Activated CD4-positive, alpha-beta T cell treated with anti-CD3 and anti-CD28 coated beads for 36 hours (primary cell): ENCODE measurements at regions not wholly inside any gene's neighbourhood (a gene's known extent, or its start where the extent isn't known, plus 50 kb on each side); places are given as distances from the start of the nearest gene placed in this dataset.

ENCODE experiments used
- ATAC-seq: fragments of 200-7000 bp; cut with Tn5 transposase; one replicate; pipeline ENCODE4 v1.10.0; 2021; ENCODE audit warnings: mild to moderate bottlenecking, moderate library complexity
- CTCF ChIA-PET: fragments of 350-600 bp; sonication (Branson Sonifier 250); formaldehyde crosslinking; loops from one replicate; lab custom pipeline; 2021; ENCODE audit warnings: antibody characterized with exemption; lab: Charles Lee
- POLR2A ChIA-PET: fragments of 350-600 bp; sonication (Branson Sonifier 250); formaldehyde crosslinking; loops from one replicate; lab custom pipeline; 2021; ENCODE audit warnings: antibody characterized with exemption, inconsistent platforms; lab: Charles Lee
- DNase-seq: peaks from one replicate; pipeline ENCODE4 v3.0.0-alpha.2; 2020
- H3K27ac Mint-ChIP-seq: one replicate; pipeline ENCODE4 v1.8.0; 2021; ENCODE audit warnings: mixed read lengths
- H3K27me3 Mint-ChIP-seq: one replicate; pipeline ENCODE4 v1.8.0; 2021; ENCODE audit warnings: mixed read lengths
- H3K36me3 Mint-ChIP-seq: one replicate; pipeline ENCODE4 v1.8.0; 2021; ENCODE audit warnings: low read depth, mixed read lengths
- H3K4me1 Mint-ChIP-seq: one replicate; pipeline ENCODE4 v1.8.0; 2021; ENCODE audit warnings: mixed read lengths
- H3K4me3 Mint-ChIP-seq: one replicate; pipeline ENCODE4 v1.8.0; 2021; ENCODE audit warnings: mild to moderate bottlenecking, moderate library complexity, mixed read lengths
- H3K9me3 Mint-ChIP-seq: one replicate; pipeline ENCODE4 v1.8.0; 2021; ENCODE audit warnings: low read depth, mixed read lengths
- intact Hi-C, 2 experiments: fragments of 100-400 bp; cut with DNase I in 1 of 2; cut with micrococcal nuclease in 1 of 2; formaldehyde crosslinking; loops; one replicate each; pipeline versions ENCODE4 v1.14.2 to v1.15.1; 2022 to 2024; cut with DNase I, micrococcal nuclease

- Mint-ChIP-seq H3K4me1 (no peaks in the 10 kb centered on the region), H3K36me3 (no peaks in the 10 kb centered on the region), H3K4me3 (no peak overlapping the region), H3K27ac (no peak overlapping the region), H3K9me3 (peaks cover 3% of the 10 kb centered on the region), H3K27me3 (no peaks in the 10 kb centered on the region)
- DNase-seq (no peak), ATAC-seq (no peak)
- intact Hi-C loops: no loop called here
- ChIA-PET POLR2A (no interaction called here), CTCF (no interaction called here)
Measured at GRCh38 chr3:84744130-84744529, 214.7 kb upstream of the CADM2 start.

GRCh38 chr3:84755860-84756259, 202.9 kb upstream of the CADM2 start:
- H3K9me3 Mint-ChIP-seq: peaks cover 13% of the 10 kb centered on the region
- H3K4me3 Mint-ChIP-seq: no peak overlapping the region
- intact Hi-C loops: no loop called here
- no peaks in the 10 kb centered on the region for H3K27me3 Mint-ChIP-seq
- H3K27ac Mint-ChIP-seq: no peak overlapping the region
- DNase-seq: no peak
- ATAC-seq: no peak
- H3K36me3 Mint-ChIP-seq: no peaks in the 10 kb centered on the region
- ChIA-PET POLR2A (no interaction called here), CTCF (no interaction called here)
- H3K4me1 Mint-ChIP-seq: no peaks in the 10 kb centered on the region

GRCh38 chr3:84759361-84759760, 199.4 kb upstream of the CADM2 start:
- no peaks in the 10 kb centered on the region for H3K36me3 Mint-ChIP-seq
- intact Hi-C loops: no loop called here
- no peaks in the 10 kb centered on the region for H3K4me1 Mint-ChIP-seq
- no peak overlapping the region for H3K27ac Mint-ChIP-seq
- peaks cover 28% of the 10 kb centered on the region for H3K9me3 Mint-ChIP-seq
- ChIA-PET POLR2A (no interaction called here), CTCF (no interaction called here)
- ATAC-seq (no peak), DNase-seq (no peak)
- H3K4me3 Mint-ChIP-seq: no peak overlapping the region
- no peaks in the 10 kb centered on the region for H3K27me3 Mint-ChIP-seq

- ATAC-seq: no peak
- Mint-ChIP-seq H3K4me1 (no peaks in the 10 kb centered on the region), H3K27me3 (no peaks in the 10 kb centered on the region), H3K4me3 (no peak overlapping the region), H3K27ac (no peak overlapping the region), H3K9me3 (peaks cover 19% of the 10 kb centered on the region), H3K36me3 (no peaks in the 10 kb centered on the region)
- ChIA-PET POLR2A (no interaction called here), CTCF (no interaction called here)
- no peak for DNase-seq
- intact Hi-C loops: no loop called here
Measured at GRCh38 chr3:84772841-84773240, 185.9 kb upstream of the CADM2 start.

- Mint-ChIP-seq H3K4me3 (no peak overlapping the region), H3K27ac (no peak overlapping the region), H3K4me1 (no peaks in the 10 kb centered on the region), H3K36me3 (no peaks in the 10 kb centered on the region), H3K9me3 (peaks cover 6% of the 10 kb centered on the region), H3K27me3 (no peaks in the 10 kb centered on the region)
- DNase-seq (no peak), ATAC-seq (no peak)
- intact Hi-C loops: no loop called here
- ChIA-PET CTCF (no interaction called here), POLR2A (no interaction called here)
Measured at GRCh38 chr3:84783281-84783680, 175.5 kb upstream of the CADM2 start.

GRCh38 chr3:84789961-84790360, 168.8 kb upstream of the CADM2 start:
- Mint-ChIP-seq H3K9me3 (peaks cover 8% of the 10 kb centered on the region), H3K27ac (no peak overlapping the region), H3K27me3 (no peaks in the 10 kb centered on the region), H3K4me1 (no peaks in the 10 kb centered on the region), H3K36me3 (no peaks in the 10 kb centered on the region), H3K4me3 (no peak overlapping the region)
- CTCF ChIA-PET: no interaction called here
- no peak for ATAC-seq
- POLR2A ChIA-PET: no interaction called here
- no peak for DNase-seq
- intact Hi-C loops: no loop called here

- no peak overlapping the region for H3K4me3 Mint-ChIP-seq
- ChIA-PET POLR2A (no interaction called here), CTCF (interaction anchor here (1.4 kb wide), 1 partner anchor 24 kb away, joined by 4 read pairs; no protein-coding TSS in a partner anchor)
- no peaks in the 10 kb centered on the region for H3K4me1 Mint-ChIP-seq
- DNase-seq (no peak), ATAC-seq (no peak)
- H3K36me3 Mint-ChIP-seq: no peaks in the 10 kb centered on the region
- intact Hi-C loops: no loop called here
- H3K9me3 Mint-ChIP-seq: peaks cover 7% of the 10 kb centered on the region
- no peak overlapping the region for H3K27ac Mint-ChIP-seq
- no peaks in the 10 kb centered on the region for H3K27me3 Mint-ChIP-seq
Measured at GRCh38 chr3:84806958-84807357, 151.8 kb upstream of the CADM2 start.

GRCh38 chr3:84820126-84820525, 138.7 kb upstream of the CADM2 start:
- Mint-ChIP-seq H3K36me3 (no peaks in the 10 kb centered on the region), H3K27ac (no peak overlapping the region), H3K9me3 (peaks cover 20% of the 10 kb centered on the region), H3K4me3 (no peak overlapping the region), H3K4me1 (no peaks in the 10 kb centered on the region), H3K27me3 (no peaks in the 10 kb centered on the region)
- ATAC-seq (no peak), DNase-seq (no peak)
- POLR2A ChIA-PET: no interaction called here
- intact Hi-C loops: no loop called here
- CTCF ChIA-PET: no interaction called here

GRCh38 chr3:84820906-84821305, 137.9 kb upstream of the CADM2 start:
- no peak for DNase-seq
- CTCF ChIA-PET: no interaction called here
- POLR2A ChIA-PET: no interaction called here
- Mint-ChIP-seq H3K4me3 (no peak overlapping the region), H3K9me3 (peaks cover 20% of the 10 kb centered on the region), H3K27me3 (no peaks in the 10 kb centered on the region), H3K27ac (no peak overlapping the region), H3K4me1 (no peaks in the 10 kb centered on the region), H3K36me3 (no peaks in the 10 kb centered on the region)
- no peak for ATAC-seq
- intact Hi-C loops: no loop called here

GRCh38 chr3:84825817-84826216, 133.0 kb upstream of the CADM2 start:
- DNase-seq (no peak), ATAC-seq (no peak)
- ChIA-PET POLR2A (no interaction called here), CTCF (no interaction called here)
- intact Hi-C loops: no loop called here
- Mint-ChIP-seq H3K36me3 (no peaks in the 10 kb centered on the region), H3K4me1 (no peaks in the 10 kb centered on the region), H3K27me3 (no peaks in the 10 kb centered on the region), H3K4me3 (no peak overlapping the region), H3K27ac (no peak overlapping the region), H3K9me3 (peaks cover 7% of the 10 kb centered on the region)

- H3K9me3 Mint-ChIP-seq: peaks cover 14% of the 10 kb centered on the region
- ATAC-seq: no peak
- H3K36me3 Mint-ChIP-seq: no peaks in the 10 kb centered on the region
- POLR2A ChIA-PET: no interaction called here
- CTCF ChIA-PET: interaction anchor here (1.0 kb wide), 1 partner anchor 24 kb away, joined by 4 read pairs; no protein-coding TSS in a partner anchor
- H3K27ac Mint-ChIP-seq: no peak overlapping the region
- H3K27me3 Mint-ChIP-seq: no peaks in the 10 kb centered on the region
- no peaks in the 10 kb centered on the region for H3K4me1 Mint-ChIP-seq
- no peak for DNase-seq
- intact Hi-C loops: no loop called here
- no peak overlapping the region for H3K4me3 Mint-ChIP-seq
Measured at GRCh38 chr3:84830476-84830875, 128.3 kb upstream of the CADM2 start.

- no peak overlapping the region for H3K4me3 Mint-ChIP-seq
- ATAC-seq: no peak
- CTCF ChIA-PET: no interaction called here
- no peaks in the 10 kb centered on the region for H3K36me3 Mint-ChIP-seq
- no peak overlapping the region for H3K27ac Mint-ChIP-seq
- intact Hi-C loops: no loop called here
- no peak for DNase-seq
- no peaks in the 10 kb centered on the region for H3K4me1 Mint-ChIP-seq
- POLR2A ChIA-PET: no interaction called here
- H3K27me3 Mint-ChIP-seq: no peaks in the 10 kb centered on the region
- H3K9me3 Mint-ChIP-seq: peaks cover 16% of the 10 kb centered on the region
Measured at GRCh38 chr3:84835366-84835765, 123.4 kb upstream of the CADM2 start.

GRCh38 chr3:84836961-84837360, 121.8 kb upstream of the CADM2 start:
- no peak overlapping the region for H3K27ac Mint-ChIP-seq
- ATAC-seq: no peak
- ChIA-PET POLR2A (no interaction called here), CTCF (no interaction called here)
- DNase-seq: no peak
- H3K9me3 Mint-ChIP-seq: peaks cover 23% of the 10 kb centered on the region
- intact Hi-C loops: no loop called here
- no peak overlapping the region for H3K4me3 Mint-ChIP-seq
- no peaks in the 10 kb centered on the region for H3K36me3 Mint-ChIP-seq
- H3K4me1 Mint-ChIP-seq: no peaks in the 10 kb centered on the region
- H3K27me3 Mint-ChIP-seq: no peaks in the 10 kb centered on the region
